ENCODE measurements at regions not wholly inside any gene's neighbourhood (a gene's known extent, or its start where the extent isn't known, plus 50 kb on each side); places are given as distances from the start of the nearest gene placed in this dataset.

DNA sequence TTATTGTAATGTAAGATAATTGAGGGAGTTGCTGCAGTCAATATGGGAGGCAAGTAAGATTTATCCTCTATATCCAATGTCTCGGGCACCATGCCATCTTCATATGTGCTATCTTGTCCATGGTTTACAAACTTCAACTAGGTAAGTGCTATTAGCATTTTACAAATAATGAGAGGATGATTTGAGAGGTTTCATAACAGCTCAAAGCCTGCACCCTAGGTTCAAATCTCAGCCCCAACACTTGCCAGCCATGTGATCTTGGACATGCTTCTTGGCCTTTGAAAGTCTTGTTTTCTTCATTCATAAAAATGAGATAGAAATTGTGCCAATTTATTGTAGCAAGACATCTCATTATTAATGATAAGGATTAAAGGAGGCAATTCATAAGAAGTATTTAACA lies 108.8 kb downstream of the RND3 start:
- Histone ChIP-seq H3K36me3 (no peaks in the 10 kb centered on the region), H3K4me3 (ENCODE audit: low read depth, low read length) (no peak overlapping the region), H3K4me1 (no peaks in the 10 kb centered on the region), H3K27me3 (no peaks in the 10 kb centered on the region), H3K9me3 (no peaks in the 10 kb centered on the region)
- DNase-seq: no peak
- TF ChIP-seq, protein P1, sequence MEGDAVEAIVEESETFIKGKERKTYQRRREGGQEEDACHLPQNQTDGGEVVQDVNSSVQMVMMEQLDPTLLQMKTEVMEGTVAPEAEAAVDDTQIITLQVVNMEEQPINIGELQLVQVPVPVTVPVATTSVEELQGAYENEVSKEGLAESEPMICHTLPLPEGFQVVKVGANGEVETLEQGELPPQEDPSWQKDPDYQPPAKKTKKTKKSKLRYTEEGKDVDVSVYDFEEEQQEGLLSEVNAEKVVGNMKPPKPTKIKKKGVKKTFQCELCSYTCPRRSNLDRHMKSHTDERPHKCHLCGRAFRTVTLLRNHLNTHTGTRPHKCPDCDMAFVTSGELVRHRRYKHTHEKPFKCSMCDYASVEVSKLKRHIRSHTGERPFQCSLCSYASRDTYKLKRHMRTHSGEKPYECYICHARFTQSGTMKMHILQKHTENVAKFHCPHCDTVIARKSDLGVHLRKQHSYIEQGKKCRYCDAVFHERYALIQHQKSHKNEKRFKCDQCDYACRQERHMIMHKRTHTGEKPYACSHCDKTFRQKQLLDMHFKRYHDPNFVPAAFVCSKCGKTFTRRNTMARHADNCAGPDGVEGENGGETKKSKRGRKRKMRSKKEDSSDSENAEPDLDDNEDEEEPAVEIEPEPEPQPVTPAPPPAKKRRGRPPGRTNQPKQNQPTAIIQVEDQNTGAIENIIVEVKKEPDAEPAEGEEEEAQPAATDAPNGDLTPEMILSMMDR (IDR thresholded peaks at IDR 0.05; ENCODE audit: low read depth, low read length): no peak

DNA sequence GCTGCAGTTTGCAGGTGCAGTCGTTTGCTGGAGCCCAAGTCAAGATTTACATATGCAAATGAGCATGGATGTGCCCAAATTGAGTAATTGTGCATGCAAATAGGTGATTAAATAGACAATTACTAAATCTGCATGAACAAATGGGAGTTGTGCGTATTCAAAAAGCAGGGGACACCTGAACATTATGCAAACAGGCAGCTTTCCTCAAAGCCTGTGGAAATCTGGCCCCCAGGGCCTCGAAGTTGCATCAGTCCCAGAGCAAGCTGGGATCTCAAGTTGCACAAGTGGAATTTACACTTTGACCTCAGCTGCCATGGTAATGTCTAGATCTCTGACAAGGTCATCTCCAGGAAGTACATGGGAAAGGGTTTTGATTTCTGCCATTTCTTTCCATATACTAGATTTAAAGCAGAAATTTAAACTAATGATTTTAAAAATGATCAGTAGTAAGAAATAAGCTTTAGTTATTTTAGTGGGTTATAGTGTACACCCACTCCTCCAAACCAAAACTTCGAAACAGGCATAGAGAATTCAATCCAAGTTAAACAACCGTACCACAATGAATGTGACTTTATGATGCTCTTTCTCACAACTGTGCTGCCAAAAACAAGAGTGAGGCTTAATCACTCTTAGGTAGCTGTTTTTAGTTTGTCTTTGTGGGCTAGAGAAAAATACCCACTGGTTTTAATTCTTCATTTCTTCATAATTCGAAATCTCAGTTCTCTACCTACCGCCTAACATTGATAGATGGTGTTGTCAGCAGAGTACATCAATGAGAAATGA lies 110.7 kb downstream of the RND3 start:
- DNase-seq: no peak
- Histone ChIP-seq H3K27me3 (no peaks in the 10 kb centered on the region), H3K4me1 (no peaks in the 10 kb centered on the region), H3K9me3 (no peaks in the 10 kb centered on the region), H3K36me3 (no peaks in the 10 kb centered on the region), H3K4me3 (ENCODE audit: low read depth, low read length) (no peak overlapping the region)
- TF ChIP-seq, protein P1 (IDR thresholded peaks at IDR 0.05; ENCODE audit: low read depth, low read length): no peak

DNA sequence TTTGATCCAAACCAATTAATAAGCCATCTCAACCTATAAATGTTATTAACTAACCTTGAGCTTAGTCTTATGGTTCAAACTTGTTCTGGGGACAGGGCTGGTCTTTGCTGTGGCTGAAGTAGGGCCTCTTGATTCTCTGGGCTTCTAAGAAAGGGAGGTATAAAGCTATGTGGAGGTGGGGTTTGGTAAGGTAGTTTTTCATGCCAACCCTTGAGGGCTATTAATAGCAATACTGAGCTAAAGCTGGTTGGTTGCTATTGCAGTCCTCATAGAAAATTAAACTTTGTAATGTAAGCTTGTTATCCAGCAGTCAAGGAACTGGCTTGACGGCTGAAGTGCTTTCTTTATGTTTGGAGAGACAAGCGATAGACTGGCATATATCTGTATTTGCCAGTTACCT lies 112.1 kb downstream of the RND3 start:
- Histone ChIP-seq H3K36me3 (no peaks in the 10 kb centered on the region), H3K27me3 (no peaks in the 10 kb centered on the region), H3K9me3 (no peaks in the 10 kb centered on the region), H3K4me3 (ENCODE audit: low read depth, low read length) (no peak overlapping the region), H3K4me1 (no peaks in the 10 kb centered on the region)
- DNase-seq: no peak
- TF ChIP-seq, protein P1 (IDR thresholded peaks at IDR 0.05; ENCODE audit: low read depth, low read length): no peak

DNA sequence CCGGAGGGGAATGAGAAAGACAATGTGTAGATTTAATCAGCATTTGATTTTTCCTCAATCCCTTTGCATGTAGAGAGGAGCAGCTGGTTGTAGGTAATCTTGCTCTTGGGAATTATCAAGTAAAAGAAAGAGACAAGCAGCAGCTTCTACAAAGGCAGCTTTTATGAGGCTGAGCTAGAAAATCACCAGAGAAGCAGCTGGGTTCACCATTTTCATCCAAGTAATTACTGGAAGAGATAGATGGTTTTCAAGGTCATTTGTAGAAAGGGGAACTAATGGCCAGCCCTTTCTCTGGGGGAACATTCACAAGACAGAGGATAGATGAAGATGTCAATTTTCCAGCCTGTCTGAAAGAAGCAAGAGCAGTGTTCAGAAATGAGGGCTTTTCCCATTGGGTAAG lies 113.0 kb downstream of the RND3 start:
- TF ChIP-seq, protein P1 (IDR thresholded peaks at IDR 0.05; ENCODE audit: low read depth, low read length): no peak
- H3K27me3 ChIP-seq: no peaks in the 10 kb centered on the region

DNA sequence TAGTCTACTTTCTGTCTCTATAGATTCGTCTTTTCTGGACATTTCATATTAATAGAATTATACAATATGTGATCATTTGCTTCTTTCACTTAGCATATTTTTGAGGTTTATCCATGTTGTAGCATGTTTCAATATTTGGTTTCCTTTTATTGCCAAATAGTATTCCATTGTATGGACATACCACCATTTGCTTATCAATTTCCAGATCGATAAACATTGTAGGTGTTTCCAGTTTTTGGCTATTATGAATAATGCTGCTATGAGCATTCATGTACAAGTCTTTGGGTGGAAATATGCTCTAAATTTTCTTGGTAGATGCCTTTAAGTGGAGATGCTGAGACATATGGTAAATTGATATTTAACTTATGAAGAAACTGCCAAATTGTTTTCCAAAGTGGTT lies 114.1 kb downstream of the RND3 start:
- Histone ChIP-seq H3K27me3 (no peaks in the 10 kb centered on the region), H3K4me3 (ENCODE audit: low read depth, low read length) (no peak overlapping the region), H3K4me1 (no peaks in the 10 kb centered on the region), H3K36me3 (no peaks in the 10 kb centered on the region), H3K9me3 (no peaks in the 10 kb centered on the region)
- TF ChIP-seq, protein P1 (IDR thresholded peaks at IDR 0.05; ENCODE audit: low read depth, low read length): no peak
- no peak for DNase-seq

More for the DNA sequence above, 113.0 kb downstream of the RND3 start:
- Histone ChIP-seq H3K9me3 (no peaks in the 10 kb centered on the region), H3K4me3 (ENCODE audit: low read depth, low read length) (no peak overlapping the region), H3K36me3 (no peaks in the 10 kb centered on the region), H3K4me1 (no peaks in the 10 kb centered on the region)
- DNase-seq: no peak

DNA sequence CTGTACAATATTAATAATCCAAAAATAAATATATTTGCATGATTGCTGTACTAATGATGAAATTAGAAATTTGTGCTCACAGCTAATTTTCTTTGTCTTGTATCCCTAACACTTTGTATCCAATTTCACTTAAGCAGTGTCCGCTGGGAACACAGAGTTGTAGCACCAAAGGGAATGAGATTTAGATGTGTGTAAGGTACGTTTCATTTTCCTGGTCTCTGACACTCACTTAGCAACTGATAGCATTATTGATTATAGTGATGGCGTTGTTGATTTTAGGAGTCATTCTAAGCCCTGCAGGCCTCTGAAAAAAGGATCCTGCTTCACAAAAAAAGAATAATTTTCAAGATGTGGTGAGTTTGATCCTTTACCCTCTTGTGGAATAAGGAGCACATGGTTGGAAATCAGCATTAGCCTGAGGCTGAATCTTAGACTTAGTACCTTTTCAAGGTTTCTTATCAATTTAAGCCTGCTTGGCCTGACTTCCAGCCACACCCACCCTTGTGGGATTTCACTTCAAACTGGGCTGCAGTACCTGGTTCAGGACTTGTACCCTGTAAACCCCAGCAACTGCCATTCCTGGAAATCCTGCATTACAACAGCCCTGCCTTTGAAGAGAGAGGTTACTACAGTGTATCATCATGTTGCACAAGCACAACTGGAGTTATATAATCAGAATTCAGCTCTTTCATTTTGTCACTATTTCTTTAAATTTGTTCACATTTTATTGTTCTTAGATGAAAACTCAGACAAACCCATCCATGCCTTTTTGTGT lies 116.2 kb downstream of the RND3 start:
- no peaks in the 10 kb centered on the region for H3K9me3 ChIP-seq
- no peaks in the 10 kb centered on the region for H3K36me3 ChIP-seq
- no peaks in the 10 kb centered on the region for H3K4me1 ChIP-seq
- DNase-seq: no peak
- H3K27me3 ChIP-seq: no peaks in the 10 kb centered on the region
- H3K4me3 ChIP-seq (ENCODE audit: low read depth, low read length): no peak overlapping the region
- TF ChIP-seq, protein P1 (IDR thresholded peaks at IDR 0.05; ENCODE audit: low read depth, low read length): no peak

Data from BE2C (cell line).